Middle frontal gyrus (tissue), 1 donor: ENCODE measurements at regions not wholly inside any gene's neighbourhood (a gene's known extent, or its start where the extent isn't known, plus 50 kb on each side); places are given as distances from the start of the nearest gene placed in this dataset.

Source experiments
- DNase-seq: peaks from one replicate; pipeline ENCODE4 v3.0.0-alpha.2; 2015; ENCODE audit warnings: low spot score; ENCODE audit errors: extremely low spot score

DNA sequence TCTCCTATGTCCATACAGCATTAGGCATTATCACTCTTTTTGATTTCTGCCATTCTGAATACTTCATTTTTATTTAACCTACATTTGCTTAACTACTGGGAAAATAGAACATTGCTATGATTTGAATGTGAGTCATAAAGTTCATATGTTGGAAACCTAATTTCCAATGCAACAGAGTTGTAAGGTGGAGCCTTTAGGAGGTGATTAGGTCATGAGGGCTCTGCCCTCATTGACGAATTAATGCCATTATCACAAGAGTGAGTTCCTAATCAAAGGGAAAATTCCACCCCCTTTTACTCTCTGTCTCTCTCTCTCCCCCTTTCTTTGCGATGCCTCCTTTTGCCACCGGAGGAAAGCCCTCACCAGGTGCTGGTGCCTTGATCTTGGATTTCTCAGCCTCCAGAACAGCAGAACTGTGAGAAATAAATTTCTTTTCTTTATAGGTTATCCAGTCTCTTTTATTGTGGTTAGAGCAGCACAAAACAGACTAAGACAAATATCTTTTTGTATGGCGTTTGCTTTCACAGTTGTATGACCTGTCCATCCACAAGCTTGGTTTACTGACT lies 180.1 kb upstream of the ARID2 start:
- no peak for DNase-seq

DNA sequence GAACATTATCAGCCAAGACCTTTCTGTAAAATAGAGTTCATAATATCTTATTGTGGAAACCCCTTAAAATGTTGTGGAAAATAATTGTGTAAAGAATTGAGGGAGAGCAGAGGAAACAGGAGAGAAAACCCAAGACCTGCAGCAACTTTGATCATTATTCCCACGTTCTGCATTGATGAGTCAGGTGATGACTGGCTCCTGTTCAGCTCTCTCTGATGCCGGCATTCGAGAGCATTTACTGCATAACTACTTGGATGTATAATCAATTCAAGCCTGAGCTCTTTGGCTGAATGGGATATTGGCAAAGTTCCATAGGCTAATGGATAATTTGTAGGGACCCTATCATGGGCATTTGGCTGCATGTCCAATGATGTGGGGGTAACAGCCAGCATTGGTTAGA lies 176.3 kb upstream of the ARID2 start:
- no peak for DNase-seq

DNA sequence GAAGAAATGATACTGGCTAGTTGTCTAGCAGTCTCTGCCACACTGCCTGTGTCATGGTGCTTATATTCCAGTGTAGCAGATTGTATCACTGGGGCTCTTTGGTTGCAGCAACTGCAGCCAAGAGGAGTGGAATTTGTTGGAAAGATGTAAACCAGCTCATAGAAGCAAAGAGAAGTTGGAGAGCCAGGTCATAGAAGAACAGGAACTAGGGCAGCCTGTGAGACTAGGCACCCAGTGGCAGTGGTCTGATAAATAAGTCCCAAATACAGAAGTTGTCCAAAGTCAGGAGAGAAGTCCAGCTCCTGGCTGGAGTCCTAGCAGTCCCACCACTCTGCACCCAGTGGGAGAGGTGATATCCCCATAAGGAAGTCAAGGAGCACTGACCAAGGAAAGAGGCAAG lies 172.5 kb upstream of the ARID2 start:
- no peak for DNase-seq

DNA sequence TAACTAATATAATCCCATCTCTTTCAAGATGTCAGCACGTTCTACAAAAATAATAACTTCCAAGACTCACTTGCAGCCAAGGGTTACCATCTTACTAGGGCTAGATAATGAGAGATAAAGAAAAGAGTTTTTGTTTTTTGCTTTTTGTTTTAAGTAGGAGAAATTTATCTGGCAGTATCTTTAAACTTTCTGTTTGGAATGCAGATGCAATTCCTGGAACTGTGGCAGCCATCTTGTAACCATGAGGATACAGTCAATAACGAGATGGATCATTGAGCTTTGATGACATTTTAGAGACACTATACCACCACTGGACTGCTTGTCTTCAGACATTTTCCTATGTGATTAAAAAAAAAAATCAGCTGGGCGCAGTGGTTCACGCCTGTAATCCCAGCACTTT lies 171.2 kb upstream of the ARID2 start:
- DNase-seq = no peak

DNA sequence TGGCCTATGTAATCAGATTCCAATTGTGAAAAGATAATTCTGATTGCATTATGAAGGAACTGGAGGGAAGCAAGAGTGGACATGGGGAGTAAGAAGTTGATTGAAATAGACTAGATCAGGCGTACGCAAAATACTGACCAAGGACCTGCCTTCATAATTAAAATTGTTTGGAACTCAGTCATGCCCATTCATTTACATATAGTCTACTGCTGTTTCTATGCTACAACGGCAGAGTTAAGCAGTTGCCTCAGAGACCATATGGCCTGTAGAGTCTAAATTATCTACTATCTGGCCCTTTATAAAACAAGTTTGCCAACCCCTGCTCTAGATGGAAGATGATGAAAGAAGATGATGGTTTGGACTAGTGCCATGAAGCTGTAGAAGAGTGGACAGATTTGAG lies 170.0 kb upstream of the ARID2 start:
- DNase-seq = no peak

DNA sequence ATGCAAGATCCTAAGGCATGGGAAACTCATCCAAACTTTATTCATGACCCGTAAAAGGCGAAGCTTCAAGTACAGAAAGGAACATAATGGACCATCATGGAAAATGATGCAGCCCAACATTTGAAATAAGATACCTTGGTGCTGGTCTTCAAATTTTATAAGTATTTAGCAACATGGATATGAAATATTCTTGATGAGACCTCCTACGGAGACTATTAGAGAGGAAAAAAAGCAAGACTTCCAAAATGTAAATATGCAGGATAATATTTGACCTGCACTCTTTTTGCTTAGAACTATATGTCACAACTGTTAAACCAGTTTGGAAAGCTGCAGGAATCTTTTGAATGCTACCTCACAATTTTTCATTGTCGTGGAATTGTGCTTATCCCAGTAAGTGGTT lies 168.8 kb upstream of the ARID2 start:
- DNase-seq = no peak

DNA sequence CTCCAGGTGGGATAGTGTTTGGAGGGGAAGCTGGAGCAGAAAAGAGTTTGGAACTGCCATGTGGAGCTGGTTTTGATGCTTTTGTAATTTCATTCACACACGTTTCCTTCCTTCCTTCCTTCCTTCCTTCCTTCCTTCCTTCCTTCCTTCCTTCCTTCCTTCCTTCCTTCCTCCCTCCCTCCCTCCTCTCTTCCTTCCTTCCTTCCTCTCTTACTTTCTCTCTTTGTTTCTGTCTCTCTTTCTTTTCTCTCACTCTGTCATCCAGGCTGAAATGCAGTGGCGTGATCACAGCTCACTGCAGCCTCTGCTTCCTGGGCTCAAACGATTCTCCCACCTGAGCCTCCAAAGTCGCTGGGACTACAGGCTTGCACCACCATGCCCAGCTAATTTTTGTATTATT lies 168.0 kb upstream of the ARID2 start:
- DNase-seq = no peak

DNA sequence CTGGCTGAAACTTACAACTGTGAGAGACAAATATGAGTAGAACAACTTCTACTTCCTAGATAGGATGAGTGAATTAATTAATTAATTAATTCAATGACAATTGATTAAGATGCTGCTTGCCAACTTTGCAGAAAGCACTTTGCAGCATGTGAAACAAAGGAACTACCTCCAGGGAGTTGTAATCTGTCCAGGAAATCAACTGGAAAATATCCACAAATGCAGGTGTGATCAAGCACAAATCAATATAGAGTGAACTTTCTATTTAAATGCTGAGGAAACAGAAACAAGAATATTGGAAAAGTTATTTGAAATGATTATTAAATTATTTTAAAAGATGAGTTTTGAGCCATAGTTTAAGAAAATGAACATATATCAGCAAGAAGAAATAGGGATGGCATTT lies 163.9 kb upstream of the ARID2 start:
- no peak for DNase-seq

DNA sequence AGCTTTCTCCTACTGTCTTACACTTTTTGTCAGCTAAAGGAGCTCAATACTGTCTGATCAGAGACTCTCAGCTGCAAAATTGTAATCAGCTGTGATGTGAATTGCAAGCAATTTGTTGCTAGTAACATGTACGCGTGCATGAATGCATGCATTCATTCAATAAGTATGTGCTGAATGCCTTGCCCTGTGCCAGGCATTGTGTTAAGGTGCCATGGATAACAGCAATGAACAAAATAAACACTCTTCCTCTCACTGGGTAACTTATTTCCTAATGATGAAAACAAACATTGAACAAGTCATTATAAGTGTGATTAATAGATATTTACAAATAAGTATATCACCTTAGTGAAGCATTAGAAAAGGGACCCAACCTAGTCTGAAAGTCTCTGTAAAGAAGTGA lies 163.2 kb upstream of the ARID2 start:
- DNase-seq = no peak

DNA sequence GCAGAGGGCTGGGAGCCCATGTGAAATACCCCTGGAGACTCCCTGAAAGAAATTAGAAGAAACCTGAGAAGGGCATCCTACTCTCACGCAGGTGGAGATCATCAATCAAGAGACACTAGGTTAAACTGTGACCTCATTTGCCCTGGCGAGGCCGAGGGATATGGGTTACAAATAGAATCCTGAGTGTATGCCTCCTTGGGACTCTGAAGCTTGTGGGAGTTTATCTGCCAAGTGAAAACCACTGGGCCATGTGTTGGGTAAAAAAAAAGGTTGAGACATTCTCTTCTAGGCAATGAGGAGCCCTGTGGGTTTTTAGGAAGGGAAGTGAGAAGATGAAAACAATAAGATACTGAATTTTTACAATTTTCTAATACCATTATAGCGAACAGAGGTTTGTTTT lies 160.7 kb upstream of the ARID2 start:
- DNase-seq = no peak

DNA sequence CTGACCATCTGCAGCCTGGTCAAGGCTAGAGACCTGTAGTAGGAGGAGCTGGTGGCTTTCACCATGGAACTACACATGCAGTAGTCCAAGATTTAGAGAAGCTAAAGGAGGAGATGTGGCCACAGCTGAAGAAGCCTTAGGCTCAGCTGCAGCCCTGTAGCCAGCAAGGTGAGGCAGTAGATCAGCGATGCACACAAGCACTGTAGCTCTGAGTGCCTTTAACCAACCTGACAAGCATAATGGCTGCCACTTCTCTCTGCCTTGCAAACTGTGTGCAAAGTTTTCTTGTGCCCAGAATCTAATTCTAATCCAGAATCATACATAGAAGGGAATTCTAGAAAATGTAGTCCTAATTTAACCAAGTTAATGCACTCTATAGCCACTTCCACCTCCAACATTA lies 159.0 kb upstream of the ARID2 start:
- DNase-seq = no peak

DNA sequence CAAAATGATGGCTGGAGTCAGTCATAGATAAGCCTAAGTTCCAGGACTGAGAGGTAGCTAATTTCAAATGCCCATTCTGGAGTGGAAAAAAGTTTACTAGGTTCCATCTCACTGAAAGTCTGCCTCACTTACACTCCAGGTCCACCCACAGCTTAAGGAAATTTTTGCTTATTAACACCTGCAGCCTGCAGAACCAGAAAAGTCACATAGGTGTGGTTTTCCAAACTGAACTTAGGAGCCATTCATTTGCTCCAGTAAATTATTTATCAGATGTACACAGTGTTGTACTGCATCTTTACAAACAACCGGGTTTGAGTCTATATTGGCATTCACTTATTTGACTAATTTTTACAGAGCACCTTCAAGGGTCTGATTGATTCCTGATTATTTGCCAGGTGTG lies 157.4 kb upstream of the ARID2 start:
- DNase-seq = no peak

DNA sequence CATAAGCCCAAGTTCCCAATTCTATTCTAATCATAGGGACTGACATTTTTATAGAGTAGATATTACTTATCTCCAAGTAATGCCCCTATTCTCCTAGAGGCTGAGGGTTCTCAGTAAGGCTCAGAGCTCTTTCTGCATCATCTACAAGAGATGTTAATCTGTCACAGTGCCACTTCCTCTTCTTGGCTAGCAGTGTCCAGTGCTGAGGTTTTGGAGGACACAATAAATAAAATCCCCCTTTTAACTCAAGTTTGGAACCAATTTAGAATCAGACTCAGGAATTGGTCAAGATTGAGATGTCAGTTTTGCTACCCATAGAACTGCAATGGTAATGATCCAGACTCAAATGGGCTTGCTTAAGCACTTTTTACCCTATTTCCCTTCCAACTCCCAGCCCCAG lies 154.1 kb upstream of the ARID2 start:
- DNase-seq = no peak

DNA sequence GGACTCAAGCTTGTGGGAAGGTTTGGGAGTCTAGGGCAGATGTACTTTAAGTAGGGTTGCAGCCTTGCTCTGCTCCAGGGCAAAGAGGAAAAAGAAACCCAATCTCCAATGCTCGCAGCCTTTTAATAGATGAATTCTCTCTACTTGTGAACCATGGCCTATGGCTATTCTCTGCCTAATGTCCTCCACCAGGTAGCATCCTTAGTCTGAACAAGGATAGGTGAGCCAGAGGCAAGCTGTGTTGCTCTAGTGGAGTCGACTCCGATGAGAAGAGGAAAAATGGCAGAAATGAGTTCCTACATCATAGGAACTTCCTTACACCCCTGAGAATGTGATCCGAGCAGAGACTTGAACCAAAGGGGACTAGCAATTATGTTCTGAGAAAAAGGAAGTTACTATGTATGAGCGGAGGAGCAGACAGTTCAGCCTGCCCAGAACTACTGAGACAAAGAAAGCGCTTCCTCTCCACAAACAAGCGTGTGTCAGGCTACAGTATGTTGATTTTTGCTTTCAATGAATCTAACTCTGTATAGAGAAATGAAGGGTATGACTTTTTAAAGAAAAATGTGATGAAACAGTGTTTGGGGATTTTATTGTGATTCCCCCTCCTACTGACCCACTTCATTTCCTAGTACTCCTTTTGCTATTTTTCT lies 153.6 kb upstream of the ARID2 start:
- DNase-seq = no peak

DNA sequence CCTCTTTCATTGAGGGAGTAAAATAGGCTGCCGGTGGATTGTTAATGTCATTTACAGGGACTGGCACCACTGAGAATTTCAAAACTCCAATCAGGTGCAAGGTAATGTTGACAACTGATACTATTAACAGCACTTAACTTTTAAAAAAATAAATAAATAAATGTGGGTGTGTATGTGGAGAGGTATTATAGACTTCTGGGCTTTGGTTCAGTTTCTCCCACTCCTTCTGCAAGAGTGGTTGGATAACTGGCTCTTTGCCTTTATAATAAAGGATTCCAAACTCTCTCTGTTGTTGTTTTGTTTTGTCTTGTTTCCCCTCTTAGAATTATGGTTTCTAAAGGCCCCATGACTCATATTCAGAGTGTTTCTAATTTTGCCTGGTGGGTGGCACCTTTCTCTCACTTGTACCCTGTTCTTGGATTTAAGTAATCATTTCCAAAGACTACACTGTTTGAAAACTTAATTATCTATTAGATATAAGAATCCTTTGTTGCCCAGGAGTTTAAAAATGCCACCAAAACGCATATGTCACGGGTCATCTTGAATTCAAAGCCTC lies 151.6 kb upstream of the ARID2 start:
- no peak for DNase-seq

DNA sequence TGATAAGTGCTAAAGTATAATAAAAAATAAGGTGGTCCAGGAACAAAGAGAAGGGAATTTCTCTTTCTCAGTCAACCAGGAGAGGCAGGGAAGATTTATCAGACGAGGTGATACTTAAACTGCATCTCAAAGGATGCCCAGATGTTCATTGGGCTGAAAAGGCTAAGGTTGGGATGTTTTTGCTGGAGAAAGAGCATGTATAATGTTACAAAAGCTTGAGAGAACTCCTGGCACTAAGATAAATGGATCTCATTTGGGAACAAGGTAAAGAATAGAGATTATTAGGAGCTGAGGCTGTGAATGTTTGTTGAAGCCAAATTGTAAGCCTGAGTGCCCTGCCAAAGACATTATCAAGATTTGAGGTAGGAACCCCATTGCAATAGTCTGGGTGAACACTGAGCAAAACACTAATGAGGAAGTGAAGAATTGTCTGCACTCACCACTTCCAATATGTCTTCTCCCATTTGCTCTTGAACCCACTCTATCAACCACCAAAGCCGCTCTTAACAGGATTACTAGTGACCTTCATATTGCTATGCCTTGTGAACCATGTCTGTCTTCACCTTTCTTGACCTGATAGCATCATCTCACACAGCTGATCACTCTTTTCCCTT lies 149.0 kb upstream of the ARID2 start:
- no peak for DNase-seq

DNA sequence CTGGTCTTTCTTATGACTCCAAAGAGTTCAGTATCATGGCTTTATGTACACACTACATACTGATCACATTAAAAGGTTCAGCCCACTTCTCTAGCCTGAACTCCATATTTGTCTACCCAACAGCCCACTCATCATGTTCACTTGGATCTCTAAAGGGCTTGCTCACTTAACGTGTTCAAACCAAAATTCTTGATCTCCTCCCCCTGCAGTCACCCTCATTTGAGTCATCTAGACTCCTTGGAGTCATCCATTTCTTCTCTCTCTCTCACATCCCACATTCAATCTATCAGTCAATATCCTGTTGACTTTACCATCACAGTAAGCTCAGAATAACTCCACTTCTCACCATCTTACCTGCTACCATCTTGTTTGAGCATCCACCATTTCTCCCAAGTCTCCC lies 148.4 kb upstream of the ARID2 start:
- DNase-seq = no peak

DNA sequence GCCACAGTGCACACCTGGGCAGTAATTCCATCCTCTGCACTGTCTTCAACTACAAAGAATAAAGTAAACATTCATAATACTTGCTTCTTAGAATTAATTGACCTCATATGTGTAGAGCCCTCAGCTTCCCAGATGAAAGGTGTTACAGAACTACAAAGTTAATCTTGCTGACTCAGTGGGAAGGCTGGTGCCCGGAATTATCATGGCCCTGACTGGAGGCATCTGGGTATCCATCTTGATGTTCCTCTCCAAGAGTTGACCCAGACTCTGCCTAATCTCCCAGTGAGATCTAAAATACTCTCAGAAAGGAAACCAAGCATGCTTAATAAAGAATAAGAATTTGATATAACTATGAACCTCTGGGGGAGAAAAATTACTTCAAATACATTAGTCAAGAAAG lies 147.0 kb upstream of the ARID2 start:
- no peak for DNase-seq

DNA sequence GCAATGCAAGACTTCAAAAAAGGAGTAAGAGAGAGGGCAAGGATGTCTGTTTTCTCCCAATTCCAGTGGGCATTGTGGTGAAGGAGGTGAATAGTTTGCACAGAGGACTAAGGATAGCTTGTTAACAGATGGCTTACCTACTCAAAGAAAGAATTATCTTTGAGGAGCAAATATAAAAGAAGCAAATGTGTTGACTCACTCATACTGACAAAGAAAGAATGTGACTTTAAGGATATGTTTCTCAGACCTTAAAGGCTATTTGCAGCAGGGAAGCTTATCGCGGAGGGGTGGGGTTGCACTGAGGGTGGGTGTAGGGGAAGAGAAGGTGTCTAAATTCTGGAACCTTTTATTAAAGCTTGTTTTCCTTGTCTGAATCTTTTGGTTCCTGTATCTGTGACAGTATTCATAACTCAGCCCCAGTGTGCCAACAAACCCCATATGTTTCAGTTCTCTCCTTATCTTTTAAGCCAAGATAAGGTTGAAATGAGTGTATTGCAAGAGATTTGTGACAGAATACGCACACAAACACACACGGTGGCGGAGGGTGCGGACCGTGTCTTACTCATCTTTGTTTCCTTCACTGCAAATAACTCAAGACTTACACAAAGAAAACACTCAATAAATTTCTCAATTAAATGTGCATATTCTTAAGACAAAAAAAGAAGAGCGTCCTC lies 146.4 kb upstream of the ARID2 start:
- no peak for DNase-seq

DNA sequence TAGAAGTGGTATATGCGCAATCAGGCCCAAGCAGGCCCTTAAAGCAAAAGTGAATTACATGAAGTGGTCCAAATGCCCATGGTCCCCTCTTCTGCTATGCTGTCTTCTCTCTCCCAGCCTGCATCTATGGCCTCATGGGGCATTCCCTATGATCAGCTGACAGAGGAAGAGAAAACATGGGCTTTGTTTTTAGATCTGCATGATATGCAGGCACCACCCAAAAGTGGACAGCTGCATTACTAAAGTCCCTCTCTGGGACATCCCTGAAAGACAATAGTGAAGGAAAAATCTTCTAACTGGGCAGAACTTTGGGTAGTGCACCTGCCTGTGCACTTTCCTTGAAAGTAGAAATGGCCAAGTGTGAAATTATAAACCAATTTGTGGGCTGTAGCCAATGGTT lies 145.2 kb upstream of the ARID2 start:
- no peak for DNase-seq

DNA sequence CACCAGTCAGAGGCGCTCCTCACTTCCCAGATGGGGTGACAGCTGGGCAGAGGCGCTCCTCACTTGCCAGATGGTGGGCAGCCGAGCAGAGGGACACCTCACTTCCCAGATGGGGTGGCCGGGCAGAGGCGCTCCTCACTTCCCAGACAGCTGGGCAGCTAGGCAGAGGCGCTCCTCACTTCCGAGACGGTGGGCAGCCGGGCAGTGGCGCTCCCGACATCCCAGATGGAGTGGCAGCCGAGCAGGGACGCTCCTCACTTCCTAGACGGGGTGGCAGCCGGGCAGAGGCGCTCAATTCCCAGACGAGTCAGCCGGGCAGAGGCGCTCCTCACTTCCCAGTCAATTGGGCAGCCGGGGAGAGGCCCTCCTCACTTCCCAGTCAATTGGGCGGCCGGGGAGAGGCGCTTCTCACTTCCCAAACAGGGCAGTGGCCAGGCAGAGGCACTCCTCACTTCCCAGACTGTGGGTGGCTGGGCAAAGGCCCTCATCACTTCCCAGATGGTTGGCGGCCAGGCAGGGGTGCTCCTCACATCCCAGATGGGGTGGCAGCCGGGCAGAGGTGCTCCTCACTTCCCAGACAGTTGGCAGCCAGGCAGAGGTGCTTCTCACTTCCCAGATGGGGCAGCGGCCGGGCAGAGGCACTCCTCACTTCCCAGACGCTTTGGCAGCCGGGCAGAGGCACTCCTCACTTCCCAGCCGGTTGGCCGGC lies 143.8 kb upstream of the ARID2 start:
- no peak for DNase-seq

DNA sequence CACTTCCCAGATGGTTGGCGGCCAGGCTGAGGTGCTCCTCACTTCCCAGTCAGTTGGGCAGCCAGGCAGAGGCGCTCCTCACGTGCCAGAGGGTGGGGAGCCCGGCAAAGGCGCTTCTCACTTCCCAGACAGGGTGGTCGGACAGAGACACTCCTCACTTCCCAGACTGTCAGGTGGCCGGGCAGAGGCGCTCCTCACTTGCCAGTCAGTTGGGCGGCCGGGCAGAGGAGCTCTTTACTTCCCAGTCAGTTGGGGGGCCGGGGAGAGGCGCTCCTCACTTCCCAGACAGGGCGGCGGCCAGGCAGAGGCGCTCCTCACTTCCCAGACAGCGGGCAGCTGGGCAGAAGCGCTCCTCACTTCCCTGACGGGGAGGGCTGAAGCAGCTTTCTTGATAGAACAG lies 143.0 kb upstream of the ARID2 start:
- DNase-seq = no peak
